T-helper 2 cell (primary cell): ENCODE measurements at regions not wholly inside any gene's neighbourhood (a gene's known extent, or its start where the extent isn't known, plus 50 kb on each side); places are given as distances from the start of the nearest gene placed in this dataset.
"Not testable (repeated sequence)": the region's sequence is repeated elsewhere in the genome, so short reads cannot be mapped to it uniquely, and the experiment has no call there.

Experiments
- DNase-seq, 5 experiments: peaks; one replicate each; pipeline versions ENCODE4 v3.0.0 to v3.0.0-alpha.2; 2012 to 2022

- DNase-seq, result no peak
These were observed 50.4 kb downstream of the KATNIP start for GRCh38 chr16:27600381-27600780.

- DNase-seq, result no peak
These were observed 52.2 kb downstream of the KATNIP start for GRCh38 chr16:27602103-27602502.

GRCh38 chr16:27605500-27606106 lies 55.7 kb downstream of the KATNIP start:
- DNase-seq, result peak in 1 of 5 experiments; percentile 37

- DNase-seq, result no peak
These were observed 61.4 kb downstream of the KATNIP start for GRCh38 chr16:27611340-27611739.

GRCh38 chr16:27613238-27613791 lies 63.4 kb downstream of the KATNIP start:
- DNase-seq, result no peak

GRCh38 chr16:27617665-27618064 lies 67.7 kb downstream of the KATNIP start:
- no peak for DNase-seq

- DNase-seq, result no peak
These were observed 68.2 kb downstream of the KATNIP start for GRCh38 chr16:27618165-27618564.

- DNase-seq, result no peak
These were observed 68.8 kb downstream of the KATNIP start for GRCh38 chr16:27618606-27619327.

GRCh38 chr16:27620541-27620940 lies 70.6 kb downstream of the KATNIP start:
- no peak for DNase-seq

GRCh38 chr16:27624154-27625049 lies 74.5 kb downstream of the KATNIP start:
- no peak for DNase-seq

- DNase-seq, result no peak
These were observed 75.2 kb downstream of the KATNIP start for GRCh38 chr16:27625050-27625697.

- DNase-seq, result no peak
These were observed 77.2 kb downstream of the KATNIP start for GRCh38 chr16:27627136-27627535.

GRCh38 chr16:27628241-27628942 lies 78.4 kb downstream of the KATNIP start:
- DNase-seq, result no peak

GRCh38 chr16:27628943-27629462 lies 79.1 kb downstream of the KATNIP start:
- not testable (repeated sequence) for DNase-seq

- no peak for DNase-seq
These were observed 82.3 kb downstream of the KATNIP start for GRCh38 chr16:27632216-27632615.

GRCh38 chr16:27633221-27633620 lies 83.3 kb downstream of the KATNIP start:
- DNase-seq, result no peak

GRCh38 chr16:27633721-27634120 lies 83.8 kb downstream of the KATNIP start:
- DNase-seq, result no peak

- no peak for DNase-seq
These were observed 84.8 kb downstream of the KATNIP start for GRCh38 chr16:27634779-27635178.

- no peak for DNase-seq
These were observed 86.7 kb downstream of the KATNIP start for GRCh38 chr16:27636453-27637240.

- no peak for DNase-seq
These were observed 89.1 kb downstream of the KATNIP start for GRCh38 chr16:27638833-27639560.
